Fibroblast of the aortic adventitia (primary cell): ENCODE measurements at regions not wholly inside any gene's neighbourhood (a gene's known extent, or its start where the extent isn't known, plus 50 kb on each side); places are given as distances from the start of the nearest gene placed in this dataset.
A peak's percentile ranks its signal among the peaks of the same experiment; 100 is the strongest.
"Not testable (repeated sequence)": the region's sequence is repeated elsewhere in the genome, so short reads cannot be mapped to it uniquely, and the experiment has no call there.

Source experiments
- DNase-seq: peaks from one replicate; pipeline ENCODE4 v3.0.0-alpha.2; 2010; ENCODE audit warnings: low read depth
- H3K4me3 ChIP-seq: 2 replicates; pipeline ENCODE4 v1.5.1; 2011; ENCODE audit warnings: low read depth, mild to moderate bottlenecking, control low read depth, low read length, moderate library complexity
- TF ChIP-seq, protein P1 (sequence below): IDR thresholded peaks from 2 replicates; pipeline ENCODE4 v1.5.1; 2011; ENCODE audit warnings: mild to moderate bottlenecking, low read length, control low read depth, inconsistent platforms; ENCODE audit not compliant: insufficient read depth

- H3K4me3 ChIP-seq, result no peak overlapping the region
- no peak for DNase-seq
- TF ChIP-seq, protein P1, sequence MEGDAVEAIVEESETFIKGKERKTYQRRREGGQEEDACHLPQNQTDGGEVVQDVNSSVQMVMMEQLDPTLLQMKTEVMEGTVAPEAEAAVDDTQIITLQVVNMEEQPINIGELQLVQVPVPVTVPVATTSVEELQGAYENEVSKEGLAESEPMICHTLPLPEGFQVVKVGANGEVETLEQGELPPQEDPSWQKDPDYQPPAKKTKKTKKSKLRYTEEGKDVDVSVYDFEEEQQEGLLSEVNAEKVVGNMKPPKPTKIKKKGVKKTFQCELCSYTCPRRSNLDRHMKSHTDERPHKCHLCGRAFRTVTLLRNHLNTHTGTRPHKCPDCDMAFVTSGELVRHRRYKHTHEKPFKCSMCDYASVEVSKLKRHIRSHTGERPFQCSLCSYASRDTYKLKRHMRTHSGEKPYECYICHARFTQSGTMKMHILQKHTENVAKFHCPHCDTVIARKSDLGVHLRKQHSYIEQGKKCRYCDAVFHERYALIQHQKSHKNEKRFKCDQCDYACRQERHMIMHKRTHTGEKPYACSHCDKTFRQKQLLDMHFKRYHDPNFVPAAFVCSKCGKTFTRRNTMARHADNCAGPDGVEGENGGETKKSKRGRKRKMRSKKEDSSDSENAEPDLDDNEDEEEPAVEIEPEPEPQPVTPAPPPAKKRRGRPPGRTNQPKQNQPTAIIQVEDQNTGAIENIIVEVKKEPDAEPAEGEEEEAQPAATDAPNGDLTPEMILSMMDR, result no peak
Measured at GRCh38 chr3:137194301-137194700, 236.5 kb downstream of the IL20RB start.

DNA sequence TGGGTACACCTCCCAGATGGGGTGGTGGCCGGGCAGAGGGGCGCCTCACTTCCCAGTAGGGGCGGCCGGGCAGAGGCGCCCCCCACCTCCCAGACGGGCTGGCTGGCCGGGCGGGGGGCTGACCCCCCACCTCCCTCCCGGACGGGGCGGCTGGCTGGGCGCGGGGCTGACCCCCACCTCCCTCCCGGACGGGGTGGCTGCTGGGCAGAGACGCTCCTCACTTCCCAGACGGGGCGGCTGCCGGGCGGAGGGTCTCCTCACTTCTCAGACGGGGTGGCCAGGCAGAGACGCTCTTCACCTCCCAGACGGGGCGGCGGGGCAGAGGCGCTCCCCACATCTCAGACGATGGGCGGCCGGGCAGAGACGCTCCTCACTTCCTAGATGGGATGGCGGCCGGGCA lies 240.6 kb downstream of the IL20RB start:
- not testable (repeated sequence) for DNase-seq, H3K4me3 ChIP-seq

GRCh38 chr3:137199678-137200077 lies 241.9 kb downstream of the IL20RB start:
- DNase-seq, result no peak
- H3K4me3 ChIP-seq, result no peak overlapping the region
- TF ChIP-seq, protein P1, result no peak

DNA sequence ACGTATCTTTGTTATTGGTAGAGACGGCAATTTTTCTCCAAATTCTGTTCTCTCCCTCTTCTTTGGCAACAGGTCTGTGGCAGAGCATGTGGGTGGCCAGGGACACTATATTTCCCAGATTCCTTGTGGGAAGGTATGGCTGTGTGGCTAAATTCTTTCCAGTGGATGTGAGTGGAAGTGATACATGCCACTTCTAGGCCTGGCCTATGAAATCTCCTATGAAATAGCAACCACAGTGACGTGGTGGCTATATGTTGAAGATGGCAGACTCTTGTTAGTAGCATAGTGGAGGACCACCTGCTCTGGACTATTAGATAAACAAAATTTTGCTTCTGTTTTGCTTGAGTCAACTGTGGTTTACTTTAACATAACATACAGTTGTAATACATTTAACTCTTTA lies 243.3 kb downstream of the IL20RB start:
- no peak for DNase-seq
- TF ChIP-seq, protein P1, result no peak
- H3K4me3 ChIP-seq, result no peak overlapping the region

- TF ChIP-seq, protein P1, result no peak
- no peak overlapping the region for H3K4me3 ChIP-seq
- DNase-seq, result no peak
Measured at GRCh38 chr3:137202941-137203340, 245.2 kb downstream of the IL20RB start.

GRCh38 chr3:137204409-137204808 lies 246.6 kb downstream of the IL20RB start:
- TF ChIP-seq, protein P1, result no peak
- no peak for DNase-seq
- H3K4me3 ChIP-seq, result no peak overlapping the region

- peak; percentile 2 for DNase-seq
- H3K4me3 ChIP-seq, result no peak overlapping the region
- TF ChIP-seq, protein P1, result no peak
Measured at GRCh38 chr3:137205394-137206045, 247.7 kb downstream of the IL20RB start.
